HG03280 (cell line): ENCODE measurements at regions not wholly inside any gene's neighbourhood (a gene's known extent, or its start where the extent isn't known, plus 50 kb on each side); places are given as distances from the start of the nearest gene placed in this dataset.
"Not testable (repeated sequence)": the region's sequence is repeated elsewhere in the genome, so short reads cannot be mapped to it uniquely, and the experiment has no call there.

Experiments used
- ATAC-seq: cut with Tn5 transposase; IDR thresholded peaks from one replicate; pipeline ENCODE4 v1.9.1; 2021; ENCODE audit warnings: mild to moderate bottlenecking, moderate library complexity; ENCODE audit not compliant: unreplicated experiment

DNA sequence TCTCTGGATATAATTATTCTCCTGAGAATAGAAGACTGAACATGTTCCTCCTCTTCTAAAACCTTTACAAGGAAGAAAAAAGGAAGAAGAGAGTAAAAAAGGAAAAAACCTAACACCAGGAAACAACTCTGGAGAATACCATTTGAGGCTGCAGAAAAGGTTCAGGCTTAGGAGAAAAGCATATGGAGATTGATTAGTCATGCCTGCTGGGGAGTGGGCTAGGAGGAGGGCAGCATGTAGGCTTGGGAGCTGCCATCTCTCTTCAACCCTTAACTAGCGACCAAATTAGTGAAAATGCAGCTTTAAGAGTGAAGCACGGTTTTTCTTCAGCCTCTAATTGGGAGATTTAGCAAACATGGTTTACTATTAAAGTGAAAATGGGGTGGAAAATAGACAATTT lies 273.0 kb upstream of the CRY1 start:
- ATAC-seq, result no peak

DNA sequence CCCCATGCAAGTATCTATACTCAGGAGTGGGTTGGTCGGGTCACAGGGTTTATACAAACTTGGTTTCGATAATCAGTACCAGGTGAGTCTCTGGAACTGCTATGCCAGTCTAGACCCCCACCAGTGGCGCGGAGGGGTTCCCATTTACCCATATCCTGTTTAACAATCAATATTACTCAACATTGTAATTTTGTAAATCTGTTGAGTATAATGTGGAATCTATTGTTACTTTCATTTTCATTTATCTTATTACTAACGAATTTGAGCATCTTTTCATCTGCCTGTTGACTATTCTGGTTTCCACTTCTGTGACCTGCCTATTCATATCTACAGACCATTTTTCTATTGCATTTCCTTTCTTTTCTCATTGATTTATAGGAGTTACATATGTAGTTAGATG lies 275.2 kb upstream of the CRY1 start:
- no peak for ATAC-seq

DNA sequence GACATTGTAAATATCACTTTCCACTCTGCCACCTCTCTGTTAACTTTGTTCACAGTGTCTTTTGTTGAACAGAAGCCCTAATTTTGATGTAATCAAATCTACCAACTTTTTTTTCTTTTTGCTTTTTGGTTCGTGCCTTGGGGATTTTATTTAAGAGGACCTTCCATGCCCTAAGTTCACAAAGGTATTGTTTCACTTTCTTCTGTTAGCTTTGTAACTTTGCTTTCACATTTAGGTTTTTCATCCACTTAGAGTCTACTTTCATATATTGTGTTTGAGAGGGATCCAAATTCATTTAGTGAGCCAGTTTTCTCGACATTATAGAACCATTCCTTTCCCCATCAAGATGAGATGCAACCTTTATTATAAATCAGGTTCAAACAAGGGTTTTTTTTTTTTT lies 275.7 kb upstream of the CRY1 start:
- ATAC-seq, result no peak

DNA sequence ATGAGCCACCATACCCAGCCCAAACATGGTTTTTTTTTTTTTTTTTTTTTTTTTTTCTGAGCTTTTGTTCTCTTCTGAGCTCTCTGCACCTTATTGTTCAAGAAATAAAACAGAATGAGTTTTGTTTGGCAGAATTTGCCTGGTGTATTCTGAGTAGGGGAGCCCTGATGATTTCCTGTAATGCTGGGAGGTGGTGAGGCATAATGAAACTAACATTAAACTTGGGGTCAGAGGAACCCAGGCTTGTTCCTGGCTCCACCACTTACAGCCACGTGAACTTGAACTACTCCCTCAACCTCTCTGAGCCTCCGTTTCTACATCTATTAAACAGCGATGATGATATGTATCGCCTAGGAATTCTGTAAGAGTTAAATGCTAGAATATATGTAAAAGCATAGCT lies 276.3 kb upstream of the CRY1 start:
- ATAC-seq, result no peak

DNA sequence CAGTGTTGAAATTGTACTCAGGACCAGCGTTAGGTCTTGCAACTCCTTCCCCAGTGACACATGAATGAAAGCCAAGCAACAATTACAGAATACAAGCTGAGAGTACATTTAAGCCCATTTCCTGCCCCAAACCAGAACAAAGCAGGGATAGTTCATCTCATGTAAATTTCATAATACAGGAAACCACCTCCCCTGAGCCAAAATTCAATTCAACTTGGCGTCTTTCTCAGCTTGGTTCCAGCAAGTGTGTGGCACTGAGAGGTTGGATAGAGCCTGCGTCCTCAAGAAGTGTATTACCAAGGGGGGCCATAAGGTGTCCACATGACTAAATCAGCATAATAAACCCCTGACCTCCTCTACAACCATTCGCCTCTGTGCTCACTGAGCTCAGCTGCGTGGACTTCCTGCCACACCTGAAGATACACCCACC lies 278.9 kb upstream of the CRY1 start:
- ATAC-seq, result no peak

DNA sequence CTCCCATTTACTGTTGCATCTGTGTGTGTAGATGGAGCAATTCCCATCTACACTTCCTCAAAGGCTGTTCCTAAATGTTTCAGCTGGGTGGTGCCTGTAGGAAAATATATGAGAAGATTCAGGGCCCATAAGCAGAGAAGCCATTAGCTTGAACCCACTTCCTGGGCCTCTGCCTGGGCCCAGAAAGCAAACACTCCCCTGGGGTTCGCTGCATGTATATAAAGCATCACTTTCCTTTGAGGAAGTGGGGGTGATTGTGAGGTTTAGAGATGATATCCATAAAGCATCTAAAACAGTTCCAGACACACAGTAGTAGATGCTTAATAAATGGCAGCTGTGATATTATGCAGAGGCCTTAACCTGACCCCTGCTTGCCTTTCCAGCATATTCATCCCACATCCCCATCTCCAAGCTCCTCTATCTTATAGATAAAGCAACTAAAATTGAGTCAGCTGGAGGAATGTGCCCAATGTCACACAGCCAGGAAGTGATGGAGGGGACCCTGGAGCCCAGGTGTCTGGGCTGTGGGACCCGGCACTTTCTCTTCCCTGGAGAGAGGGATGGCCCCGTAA lies 280.0 kb upstream of the CRY1 start:
- no peak for ATAC-seq

DNA sequence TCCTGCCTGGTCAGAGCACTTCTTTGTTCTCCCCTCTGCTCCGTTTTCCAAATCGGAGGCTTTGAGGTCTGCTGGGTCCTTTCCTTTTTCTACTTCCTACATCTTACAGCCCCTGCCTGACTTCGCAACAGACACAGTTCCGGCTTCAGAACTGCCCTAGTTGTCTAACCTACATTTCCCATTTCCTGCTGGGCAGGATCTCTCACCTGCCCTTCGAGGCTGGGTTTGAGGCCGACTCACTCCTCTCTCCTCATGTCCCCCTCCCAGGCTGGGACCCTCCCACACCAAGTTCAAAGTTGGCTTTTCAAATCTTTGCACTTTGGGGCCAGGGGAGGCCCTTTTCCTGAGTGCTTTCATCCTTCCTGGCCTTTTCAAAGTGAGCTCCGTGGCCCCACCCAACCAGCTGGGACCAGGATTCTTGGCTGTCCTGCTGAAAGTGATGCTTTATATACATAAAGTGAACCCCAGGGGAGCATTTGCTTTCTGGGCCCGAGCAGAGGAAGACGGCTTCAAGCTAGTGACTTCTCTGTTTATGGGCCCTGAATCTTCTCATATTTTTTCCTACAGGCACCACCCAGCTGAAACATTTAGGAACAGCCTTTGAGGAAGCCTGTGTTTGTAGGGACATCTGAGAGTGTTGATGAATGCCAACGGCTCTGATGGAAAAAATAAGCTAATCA lies 281.0 kb upstream of the CRY1 start:
- ATAC-seq, result no peak

DNA sequence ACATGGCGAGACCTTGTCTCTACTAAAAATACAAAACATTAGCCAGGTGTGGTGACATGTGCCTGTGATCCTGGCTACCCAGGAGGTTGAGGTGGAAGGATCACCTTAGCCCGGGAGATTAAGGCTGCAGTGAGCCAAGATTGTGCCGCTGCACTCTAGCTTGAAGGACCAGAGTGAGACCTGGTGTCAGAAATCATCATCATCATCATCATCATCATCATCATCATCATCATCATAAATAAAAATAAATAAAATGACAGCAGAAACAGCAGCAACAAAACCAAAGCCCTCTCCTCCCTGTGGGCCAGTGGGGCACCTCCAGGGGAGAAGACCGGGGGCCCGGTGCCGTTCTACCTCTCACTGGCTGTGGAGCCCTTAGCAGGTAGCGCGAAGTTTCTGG lies 281.9 kb upstream of the CRY1 start:
- no peak for ATAC-seq

DNA sequence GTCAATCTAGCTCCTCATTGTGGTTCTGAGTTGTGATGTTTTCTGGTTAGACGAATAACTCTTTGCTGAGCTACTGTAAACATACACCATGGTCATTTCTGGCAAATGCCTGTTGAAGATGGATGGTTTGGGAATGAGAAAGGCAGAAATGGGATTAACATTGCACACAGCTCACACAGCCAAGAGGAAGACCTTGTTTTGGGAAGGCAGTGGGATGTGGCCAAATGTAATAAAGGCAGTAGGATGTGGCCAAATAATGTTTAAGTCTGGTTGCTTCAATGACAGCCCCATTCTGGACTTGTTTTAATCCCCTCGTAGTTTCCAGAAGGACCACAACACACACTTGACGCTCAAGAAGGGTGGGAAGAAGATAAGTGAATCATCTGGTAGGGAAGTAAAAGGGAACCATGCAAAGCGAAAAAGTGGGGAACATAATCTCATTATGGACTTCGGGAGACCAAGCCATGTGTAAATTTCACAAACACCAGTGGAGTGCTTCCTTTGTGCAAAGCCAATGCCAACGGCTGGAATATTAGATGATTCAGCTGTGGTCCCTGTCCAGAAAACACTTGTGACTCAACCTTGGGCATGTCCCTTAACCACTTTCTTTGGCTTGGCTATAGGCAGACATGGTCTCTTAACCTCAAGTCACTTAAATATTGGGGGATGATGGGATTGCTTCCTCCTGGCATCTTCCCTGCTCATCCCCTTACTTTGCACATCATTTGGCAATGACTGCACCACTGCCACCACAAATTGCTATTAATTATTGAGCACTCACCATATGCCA lies 284.4 kb upstream of the CRY1 start:
- ATAC-seq, result no peak

DNA sequence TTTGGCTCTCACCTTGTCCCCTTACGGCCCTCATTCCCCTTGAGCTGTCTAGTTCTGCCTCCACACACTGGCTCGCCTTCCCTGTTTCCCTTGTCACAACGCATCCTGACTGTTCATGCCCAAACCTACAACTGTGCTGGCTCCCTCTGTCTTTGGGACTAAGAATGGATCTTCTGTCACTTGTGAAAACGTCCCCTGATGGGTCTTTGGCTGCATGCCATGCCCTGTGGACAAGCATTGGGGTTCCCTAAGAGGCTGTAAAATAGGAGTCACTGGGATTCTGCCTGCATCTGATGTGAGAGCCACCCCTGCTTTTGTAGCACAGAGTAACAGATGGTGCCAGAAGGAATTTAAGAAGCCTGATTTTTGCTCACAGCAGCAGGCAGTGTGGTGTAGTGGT lies 285.3 kb upstream of the CRY1 start:
- no peak for ATAC-seq

DNA sequence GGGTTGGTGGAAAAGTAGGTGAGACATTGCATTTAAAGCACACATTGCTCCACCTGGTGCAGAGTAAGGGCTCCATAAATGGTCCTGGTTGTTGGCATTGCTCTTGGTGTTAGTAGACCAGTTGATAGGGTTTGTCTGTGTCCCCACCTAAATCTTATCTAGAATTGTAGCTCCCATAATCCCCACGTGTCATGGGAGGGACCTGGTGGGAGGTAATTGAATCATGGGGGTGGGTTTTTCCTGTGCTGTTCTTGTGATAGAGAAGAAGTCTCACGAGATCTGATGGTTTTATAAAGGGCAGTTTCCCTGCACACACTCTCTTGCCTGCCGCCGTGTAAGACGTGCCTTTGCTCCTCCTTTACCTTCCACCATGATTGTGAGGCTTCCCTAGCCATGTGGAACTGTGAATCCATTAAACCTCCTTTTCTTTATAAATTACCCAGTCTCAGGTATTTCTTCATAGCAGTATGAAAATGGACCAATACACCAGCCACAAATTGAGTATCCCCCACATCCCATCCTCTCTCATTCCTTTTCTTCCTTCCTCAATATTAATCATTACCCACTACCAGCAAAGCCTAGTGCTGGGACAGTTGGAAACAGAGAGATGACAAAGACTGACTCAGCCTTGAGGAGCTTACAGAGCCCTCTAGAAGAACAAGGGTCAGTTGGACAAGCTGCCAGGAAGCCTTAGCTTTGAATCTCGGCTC lies 285.9 kb upstream of the CRY1 start:
- not testable (repeated sequence) for ATAC-seq

DNA sequence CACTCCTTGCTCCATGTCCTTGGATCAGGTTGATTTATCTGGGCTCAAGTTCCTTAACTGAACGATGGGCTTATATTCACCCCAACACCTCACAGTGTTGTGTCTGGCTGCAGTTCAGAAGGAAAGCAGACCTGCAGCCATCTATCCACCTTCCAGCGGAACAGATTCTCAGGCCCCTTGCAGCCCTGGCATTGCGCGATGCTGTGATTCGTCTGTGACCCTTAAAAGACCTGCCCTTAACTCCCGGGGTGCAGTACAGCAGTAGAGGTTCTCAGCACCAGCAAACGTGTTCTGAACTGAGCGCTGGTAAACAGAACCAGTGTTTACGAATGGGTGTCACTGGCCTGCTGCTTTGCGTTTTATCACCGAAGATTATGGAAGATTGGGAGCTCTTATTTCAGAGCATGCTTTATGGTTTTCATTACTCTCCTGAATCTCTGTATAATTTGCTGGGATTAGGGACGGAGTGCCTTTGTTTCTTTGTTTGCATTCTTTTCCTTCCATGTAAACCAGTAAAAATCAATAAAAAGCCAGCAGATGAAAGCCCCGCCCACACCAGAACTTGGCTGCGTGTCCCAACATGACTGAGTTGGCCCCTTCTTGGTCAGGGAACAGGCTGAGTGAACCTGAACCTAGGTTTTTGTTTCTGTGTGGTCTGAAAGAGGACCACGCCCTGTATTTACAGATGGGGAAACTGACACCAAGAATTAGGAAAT lies 286.7 kb upstream of the CRY1 start:
- ATAC-seq, result no peak

DNA sequence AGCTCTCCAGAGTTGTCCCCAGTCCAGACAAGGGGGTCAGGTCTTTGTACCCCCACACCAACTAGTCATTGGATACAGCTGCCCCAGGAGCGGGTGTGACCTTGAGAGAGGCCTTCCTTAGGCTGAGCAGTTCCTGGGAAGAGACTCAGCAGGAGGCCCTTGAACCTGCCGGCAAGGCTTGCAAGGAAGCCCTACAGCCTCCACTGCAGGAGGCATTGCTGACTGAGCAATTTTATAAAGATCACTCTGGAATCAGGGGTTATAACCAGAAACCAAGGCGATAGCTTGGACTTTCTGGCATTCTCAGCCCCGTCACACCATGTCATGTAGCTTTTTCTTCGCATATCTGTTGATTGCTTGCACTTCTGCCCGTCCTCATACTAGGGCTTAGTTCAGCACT lies 291.3 kb upstream of the CRY1 start:
- ATAC-seq, result no peak

DNA sequence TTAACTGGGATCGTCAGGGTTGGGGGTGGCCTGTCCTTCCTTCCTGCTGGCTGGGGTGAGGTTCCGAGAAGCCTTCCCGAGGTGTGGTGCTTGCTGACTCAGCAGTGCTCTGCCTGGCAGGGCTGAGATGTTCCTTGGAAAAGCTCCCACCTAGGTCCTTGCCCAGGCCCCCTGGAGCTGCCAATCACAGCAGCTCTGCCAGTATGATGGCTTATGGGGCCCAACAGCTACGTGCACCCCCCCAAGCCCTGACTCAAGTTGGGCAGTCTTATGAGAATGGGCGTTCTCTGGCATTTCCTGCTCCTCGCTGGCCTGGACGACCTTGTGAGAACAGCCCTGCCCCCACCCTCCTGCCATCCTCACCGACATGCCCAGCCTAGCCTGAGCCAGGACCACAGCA lies 292.2 kb upstream of the CRY1 start:
- no peak for ATAC-seq

DNA sequence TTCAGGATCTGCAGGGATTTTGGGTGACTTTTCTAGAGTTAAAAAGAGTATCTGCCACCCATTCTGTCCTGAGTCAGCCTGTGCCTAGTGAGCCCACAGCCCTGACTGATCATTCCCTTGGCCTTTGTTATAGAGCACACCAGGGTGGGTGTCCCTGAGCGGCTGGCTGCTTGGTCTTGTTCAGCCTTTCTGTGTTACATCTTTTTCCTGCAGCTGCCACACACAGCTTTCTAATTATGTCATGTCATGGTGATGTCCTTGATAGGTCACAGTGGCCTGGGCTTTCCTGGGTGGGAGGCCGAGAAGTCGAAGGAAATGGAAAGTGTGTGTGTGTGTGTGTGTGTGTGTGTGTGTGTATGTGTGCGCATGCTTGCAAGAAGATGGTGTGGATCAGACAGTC lies 293.2 kb upstream of the CRY1 start:
- ATAC-seq, result no peak

DNA sequence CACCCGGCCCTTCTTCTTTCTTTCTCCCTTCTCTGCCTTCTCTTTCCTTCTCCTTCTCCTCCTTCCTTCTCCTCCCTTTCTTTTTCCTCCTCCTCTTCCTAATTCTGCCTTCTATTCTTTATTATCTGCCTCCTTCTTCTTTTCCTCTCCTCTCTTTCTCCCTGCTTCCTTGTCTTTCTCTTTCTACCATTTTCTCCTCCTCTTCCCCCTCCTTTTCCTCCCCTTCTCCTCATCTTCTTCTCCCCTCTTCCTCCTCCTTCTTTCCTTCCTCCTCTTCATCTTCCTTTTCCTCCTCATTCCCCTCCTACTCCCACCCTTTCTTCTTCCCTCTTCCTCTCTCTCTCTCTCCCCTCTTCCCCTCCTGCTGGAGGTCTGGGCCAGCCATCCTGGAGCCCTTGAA lies 294.9 kb upstream of the CRY1 start:
- ATAC-seq, result no peak

DNA sequence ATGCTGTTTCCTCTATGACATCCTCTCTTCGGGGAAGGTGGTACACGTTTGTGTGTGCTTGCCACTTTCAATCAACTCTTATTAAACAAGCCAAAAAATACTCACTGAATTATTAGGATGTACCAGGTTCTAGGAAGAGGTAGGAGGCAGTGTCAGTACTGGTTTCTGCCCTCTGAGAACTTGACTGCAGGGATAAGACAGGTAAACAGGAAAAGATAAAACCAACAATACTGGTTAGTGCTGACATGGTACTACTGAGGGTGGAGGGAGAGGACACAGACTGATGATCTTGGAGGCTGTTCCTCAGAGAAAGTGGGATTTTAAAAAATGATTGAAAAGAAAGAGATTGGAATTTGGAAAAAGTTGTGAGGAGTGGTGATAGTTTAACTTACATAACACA lies 295.2 kb upstream of the PWP1 start:
- no peak for ATAC-seq

DNA sequence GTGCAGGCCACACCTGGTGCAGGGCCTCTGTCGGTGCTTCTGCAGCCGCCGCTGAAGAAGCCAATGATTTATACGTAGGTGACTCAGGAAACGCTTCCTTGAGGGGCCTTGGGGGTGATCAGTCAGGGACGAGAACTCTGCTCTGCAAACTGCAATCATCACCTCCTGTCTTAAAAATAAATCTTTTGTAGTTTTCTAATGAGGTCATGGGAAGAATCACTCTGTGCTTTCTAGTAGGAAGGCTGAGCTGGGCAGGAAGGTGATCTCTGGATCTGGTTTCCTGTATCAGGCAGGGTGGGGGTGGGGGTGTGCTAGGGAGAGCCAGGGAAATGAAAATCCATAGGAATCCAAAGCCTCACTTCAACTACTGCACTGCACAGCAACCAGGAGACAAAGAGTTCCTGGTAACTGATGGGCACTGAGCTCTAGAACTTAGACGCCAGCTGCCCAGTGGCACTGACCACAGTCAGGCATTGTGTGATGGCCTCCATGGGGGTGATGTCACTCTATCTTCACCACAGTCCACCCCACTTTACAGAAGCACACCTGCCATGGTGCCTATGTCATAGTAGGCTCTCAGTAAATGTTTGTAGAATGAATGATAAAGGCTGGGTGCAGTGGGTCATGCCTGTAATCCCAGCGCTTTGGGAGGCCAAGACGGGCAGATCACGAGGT lies 292.4 kb upstream of the PWP1 start:
- ATAC-seq, result no peak

DNA sequence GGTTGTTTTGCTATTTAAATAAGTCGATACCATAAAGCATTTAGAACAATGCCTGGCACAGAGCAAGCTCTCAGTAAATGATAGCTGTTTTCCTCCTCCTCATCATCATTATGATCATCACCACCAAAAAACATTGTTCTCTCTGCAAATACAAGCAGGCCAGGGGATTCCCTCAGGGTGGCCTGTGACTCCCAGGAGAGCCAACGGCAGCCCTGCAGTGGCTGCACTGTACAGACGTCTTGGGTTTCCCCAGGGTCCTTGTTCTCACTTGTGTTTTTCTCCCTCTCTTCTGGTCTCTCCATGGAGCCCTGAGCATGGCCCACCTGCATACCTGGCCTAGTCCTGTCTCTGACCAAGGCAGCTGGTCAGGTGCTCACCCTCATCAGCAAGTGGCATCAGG lies 290.9 kb upstream of the PWP1 start:
- no peak for ATAC-seq

DNA sequence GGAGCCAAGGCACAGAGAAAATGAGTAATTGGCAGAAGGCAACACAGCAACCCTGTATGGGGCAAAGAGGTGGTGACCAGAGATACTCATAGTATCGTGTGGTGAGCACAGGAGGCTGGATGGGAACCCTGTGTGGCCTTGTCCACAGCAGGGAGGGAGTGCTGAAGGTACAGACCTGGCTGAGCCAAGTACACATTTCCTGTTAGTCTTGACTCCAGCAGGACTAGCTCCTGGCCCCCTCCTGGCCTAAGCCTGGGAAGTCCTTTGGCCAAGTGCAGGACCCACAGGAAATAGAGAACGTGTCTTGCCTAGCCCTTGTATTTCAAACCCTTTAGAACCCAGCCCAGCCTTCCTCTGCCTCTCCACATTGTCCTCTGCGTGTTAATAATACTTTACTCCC lies 289.8 kb upstream of the PWP1 start:
- no peak for ATAC-seq

DNA sequence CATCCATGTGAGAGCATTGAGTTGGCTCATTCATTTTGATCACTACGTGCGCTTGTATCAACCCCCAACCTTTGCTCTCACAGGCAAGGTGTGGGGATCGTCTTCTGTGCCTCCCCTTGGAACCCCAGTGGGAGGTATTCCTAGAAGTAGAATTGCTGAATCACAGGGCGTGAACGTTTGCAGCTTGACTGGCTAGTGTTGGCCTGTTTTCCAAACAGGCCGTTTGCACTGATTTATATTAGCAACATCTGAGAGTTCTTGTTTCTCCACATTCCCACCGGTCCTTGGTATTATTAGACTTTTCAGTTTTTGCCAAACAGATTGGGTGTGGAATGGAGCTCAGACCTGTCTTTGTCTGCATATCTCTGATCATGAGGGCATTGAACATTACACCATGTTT lies 288.6 kb upstream of the PWP1 start:
- no peak for ATAC-seq
